Bronchial epithelial cell (primary cell): ENCODE measurements at regions not wholly inside any gene's neighbourhood (a gene's known extent, or its start where the extent isn't known, plus 50 kb on each side); places are given as distances from the start of the nearest gene placed in this dataset.

ENCODE experiments used
- DNase-seq: peaks from one replicate; pipeline ENCODE4 v3.0.0-alpha.2; 2010; ENCODE audit warnings: low read depth
- FAIRE-seq: peaks from 2 replicates; lab custom pipeline; 2011; peaks lifted over from hg19 to GRCh38; lab: Jason Lieb, UNC
- H3K27me3 ChIP-seq: 2 replicates; pipeline ENCODE4 v1.5.1; 2011; ENCODE audit warnings: low read length; ENCODE audit not compliant: control insufficient read depth, insufficient read depth
- H3K36me3 ChIP-seq: 2 replicates; pipeline ENCODE4 v1.5.1; 2011; ENCODE audit warnings: low read length; ENCODE audit not compliant: control insufficient read depth, insufficient read depth
- H3K4me3 ChIP-seq: 2 replicates; pipeline ENCODE4 v1.5.1; 2011; ENCODE audit warnings: mild to moderate bottlenecking, low read depth, low read length, control low read depth
- TF ChIP-seq, protein P1 (sequence below): IDR thresholded peaks from 2 replicates; pipeline ENCODE4 v1.5.1; 2011; ENCODE audit warnings: mild to moderate bottlenecking, moderate library complexity, low read length, control low read depth, inconsistent platforms; ENCODE audit not compliant: insufficient read depth, severe bottlenecking

GRCh38 chr3:95460274-95460673 lies 1354.1 kb upstream of the EPHA6 start:
- DNase-seq (no peak), FAIRE-seq (no peak)
- H3K4me3 ChIP-seq: no peak overlapping the region
- H3K36me3 ChIP-seq: no peaks in the 10 kb centered on the region
- TF ChIP-seq, protein P1, sequence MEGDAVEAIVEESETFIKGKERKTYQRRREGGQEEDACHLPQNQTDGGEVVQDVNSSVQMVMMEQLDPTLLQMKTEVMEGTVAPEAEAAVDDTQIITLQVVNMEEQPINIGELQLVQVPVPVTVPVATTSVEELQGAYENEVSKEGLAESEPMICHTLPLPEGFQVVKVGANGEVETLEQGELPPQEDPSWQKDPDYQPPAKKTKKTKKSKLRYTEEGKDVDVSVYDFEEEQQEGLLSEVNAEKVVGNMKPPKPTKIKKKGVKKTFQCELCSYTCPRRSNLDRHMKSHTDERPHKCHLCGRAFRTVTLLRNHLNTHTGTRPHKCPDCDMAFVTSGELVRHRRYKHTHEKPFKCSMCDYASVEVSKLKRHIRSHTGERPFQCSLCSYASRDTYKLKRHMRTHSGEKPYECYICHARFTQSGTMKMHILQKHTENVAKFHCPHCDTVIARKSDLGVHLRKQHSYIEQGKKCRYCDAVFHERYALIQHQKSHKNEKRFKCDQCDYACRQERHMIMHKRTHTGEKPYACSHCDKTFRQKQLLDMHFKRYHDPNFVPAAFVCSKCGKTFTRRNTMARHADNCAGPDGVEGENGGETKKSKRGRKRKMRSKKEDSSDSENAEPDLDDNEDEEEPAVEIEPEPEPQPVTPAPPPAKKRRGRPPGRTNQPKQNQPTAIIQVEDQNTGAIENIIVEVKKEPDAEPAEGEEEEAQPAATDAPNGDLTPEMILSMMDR: no peak
- H3K27me3 ChIP-seq: no peaks in the 10 kb centered on the region

DNA sequence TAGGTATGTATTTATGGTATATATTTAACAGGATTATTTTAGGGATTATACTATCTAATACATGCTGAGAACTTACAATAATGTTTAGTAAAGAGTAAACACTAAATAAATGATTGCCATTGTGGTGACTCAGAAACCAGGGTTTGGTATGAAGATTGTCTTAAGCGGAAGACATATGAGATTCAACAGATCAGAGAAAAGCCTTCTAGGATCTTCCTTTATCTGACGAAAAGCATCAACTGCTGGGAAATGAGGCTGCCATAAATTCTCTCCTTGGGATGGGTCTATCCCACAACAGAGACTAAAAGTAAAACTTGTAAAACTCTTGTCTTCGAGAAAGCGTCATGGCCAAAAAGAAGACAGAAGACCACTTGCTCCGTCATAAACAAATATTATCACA lies 1352.2 kb upstream of the EPHA6 start:
- H3K4me3 ChIP-seq: no peak overlapping the region
- TF ChIP-seq, protein P1: no peak
- FAIRE-seq (no peak), DNase-seq (no peak)
- H3K36me3 ChIP-seq: no peaks in the 10 kb centered on the region
- no peaks in the 10 kb centered on the region for H3K27me3 ChIP-seq

- TF ChIP-seq, protein P1: no peak
- H3K27me3 ChIP-seq: no peaks in the 10 kb centered on the region
- DNase-seq (no peak), FAIRE-seq (no peak)
- H3K4me3 ChIP-seq: no peak overlapping the region
- H3K36me3 ChIP-seq: no peaks in the 10 kb centered on the region
These were observed 1350.0 kb upstream of the EPHA6 start for GRCh38 chr3:95464346-95464745.

- Histone ChIP-seq H3K27me3 (no peaks in the 10 kb centered on the region), H3K4me3 (no peak overlapping the region), H3K36me3 (no peaks in the 10 kb centered on the region)
- TF ChIP-seq, protein P1: no peak
- no peak for DNase-seq
- no peak for FAIRE-seq
These were observed 1346.1 kb upstream of the EPHA6 start for GRCh38 chr3:95468331-95468730.

DNA sequence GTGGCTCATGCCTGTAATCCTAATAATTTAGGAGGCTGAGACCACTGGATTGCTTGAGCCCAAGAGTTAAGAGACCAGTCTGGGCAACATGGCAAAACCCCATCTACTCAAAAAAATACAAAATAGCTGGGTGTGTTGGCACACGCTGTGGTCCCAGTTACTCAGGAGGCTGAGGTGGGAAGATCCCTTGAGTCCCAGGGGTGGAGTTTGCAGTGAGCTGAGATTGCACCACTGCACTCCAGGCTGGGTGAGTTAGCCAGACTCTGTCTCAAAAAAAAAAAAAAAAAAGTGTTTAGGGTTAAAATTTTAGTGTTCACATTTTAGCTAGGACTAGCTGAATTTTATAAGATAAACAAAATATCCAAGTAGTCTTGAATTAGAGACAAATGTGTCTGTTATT lies 1340.1 kb upstream of the EPHA6 start:
- no peak overlapping the region for H3K4me3 ChIP-seq
- FAIRE-seq (no peak), DNase-seq (no peak)

DNA sequence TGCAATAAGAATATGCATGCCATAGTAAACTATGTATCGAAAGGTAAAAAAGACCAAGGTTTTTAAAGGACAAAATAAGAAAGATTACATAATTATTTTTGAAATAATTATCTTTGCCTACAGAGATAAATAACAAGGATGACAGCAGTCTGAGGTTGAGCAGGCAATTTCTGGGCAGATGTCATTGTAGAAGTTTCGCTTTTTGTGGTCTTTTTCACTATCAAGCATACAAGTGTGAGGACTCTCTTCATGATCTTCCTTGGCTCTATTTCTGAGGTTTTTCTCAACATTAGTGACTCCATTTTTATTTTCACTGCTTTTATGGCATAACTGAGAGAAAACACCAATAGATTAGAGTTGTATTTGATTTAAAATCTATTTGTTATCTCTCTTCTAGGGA lies 1337.9 kb upstream of the EPHA6 start:
- H3K4me3 ChIP-seq: no peak overlapping the region
- DNase-seq (no peak), FAIRE-seq (no peak)
- no peaks in the 10 kb centered on the region for H3K36me3 ChIP-seq
- TF ChIP-seq, protein P1: no peak
- H3K27me3 ChIP-seq: no peaks in the 10 kb centered on the region

More for the DNA sequence above, 1340.1 kb upstream of the EPHA6 start:
- Histone ChIP-seq H3K27me3 (no peaks in the 10 kb centered on the region), H3K36me3 (no peaks in the 10 kb centered on the region)
- TF ChIP-seq, protein P1: no peak
